Left kidney (tissue), 1 donor: ENCODE measurements at regions not wholly inside any gene's neighbourhood (a gene's known extent, or its start where the extent isn't known, plus 50 kb on each side); places are given as distances from the start of the nearest gene placed in this dataset.
"Not testable (repeated sequence)": the region's sequence is repeated elsewhere in the genome, so short reads cannot be mapped to it uniquely, and the experiment has no call there.

Experiments
- DNase-seq: peaks from one replicate; pipeline ENCODE4 v3.0.0-alpha.2; 2013

DNA sequence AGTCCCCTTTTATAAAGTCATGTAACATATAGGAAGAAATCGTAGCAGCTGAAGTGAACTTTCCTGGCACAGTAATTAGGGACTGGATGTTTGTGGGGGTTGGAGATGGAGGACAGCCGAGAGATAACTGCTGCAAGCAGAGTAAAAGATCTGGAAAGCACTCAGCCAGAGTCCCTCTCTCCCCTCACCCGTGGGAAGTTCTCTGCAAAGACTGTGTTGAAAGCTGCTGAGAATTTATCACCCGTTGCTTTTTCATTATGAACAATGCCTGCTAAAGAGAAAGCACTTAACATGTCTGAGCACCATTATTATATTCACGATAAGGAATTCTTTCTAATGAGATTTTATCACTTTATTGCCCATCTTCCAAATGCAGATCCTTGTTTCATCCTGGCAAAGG lies 248.8 kb downstream of the SHOX2 start:
- no peak for DNase-seq

DNA sequence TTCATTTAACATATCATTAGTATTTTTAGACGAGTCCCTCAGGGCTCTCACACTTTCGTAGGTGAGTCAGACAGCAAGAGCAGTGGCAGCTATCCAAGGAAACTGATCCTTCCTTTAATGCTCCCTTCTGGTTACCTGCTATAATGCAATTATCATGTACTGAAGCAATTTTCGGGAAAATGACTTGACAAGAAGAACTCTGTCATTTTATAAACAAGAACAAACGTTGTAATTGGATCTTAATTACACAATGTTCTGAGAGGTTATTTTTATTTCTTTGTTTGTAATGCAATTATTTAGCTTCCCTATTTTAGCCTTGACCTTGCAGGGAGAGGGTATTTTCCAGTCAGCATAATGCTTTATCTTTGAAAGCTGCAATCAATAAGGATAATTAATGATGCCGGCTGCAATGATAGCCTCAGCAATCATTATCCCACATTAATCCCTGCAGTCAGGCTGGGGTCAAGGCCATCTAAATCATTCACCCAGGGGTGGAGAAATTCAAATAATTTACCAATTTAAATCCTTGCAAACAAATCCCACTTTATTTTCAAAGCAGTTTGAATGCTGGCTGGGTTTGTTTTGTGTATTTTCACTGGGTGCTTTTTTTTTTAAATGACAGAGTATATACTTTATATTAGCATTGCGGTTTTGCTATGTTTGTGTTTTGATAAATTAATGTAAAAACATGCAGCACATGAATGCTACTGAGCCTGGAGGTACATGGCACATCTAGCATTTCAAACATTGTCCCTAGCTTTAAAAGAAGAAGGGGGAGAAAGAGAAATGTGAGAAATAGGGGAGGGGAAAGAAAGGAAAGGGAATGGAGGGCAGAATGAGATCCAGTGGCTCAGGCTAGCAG lies 249.9 kb downstream of the SHOX2 start:
- peak; percentile 30 for DNase-seq

DNA sequence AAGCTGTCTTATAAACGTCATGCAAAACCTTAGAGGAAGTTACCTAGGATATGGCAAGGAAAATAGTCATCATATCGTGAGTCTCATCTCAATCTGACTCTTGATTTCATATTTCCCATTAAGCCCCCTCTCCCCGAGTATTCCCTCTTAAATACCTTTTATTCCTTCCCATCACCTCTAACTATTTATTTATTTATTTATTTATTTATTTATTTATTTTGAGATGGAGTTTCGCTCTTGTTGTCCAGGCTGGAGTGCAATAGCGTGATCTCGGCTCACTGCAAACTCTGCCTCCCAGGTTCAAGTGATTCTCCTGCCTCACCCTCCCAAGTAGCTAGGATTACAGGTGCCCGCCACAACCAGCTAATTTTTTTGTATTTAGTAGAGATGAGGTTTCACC lies 260.4 kb downstream of the SHOX2 start:
- DNase-seq: not testable (repeated sequence)

DNA sequence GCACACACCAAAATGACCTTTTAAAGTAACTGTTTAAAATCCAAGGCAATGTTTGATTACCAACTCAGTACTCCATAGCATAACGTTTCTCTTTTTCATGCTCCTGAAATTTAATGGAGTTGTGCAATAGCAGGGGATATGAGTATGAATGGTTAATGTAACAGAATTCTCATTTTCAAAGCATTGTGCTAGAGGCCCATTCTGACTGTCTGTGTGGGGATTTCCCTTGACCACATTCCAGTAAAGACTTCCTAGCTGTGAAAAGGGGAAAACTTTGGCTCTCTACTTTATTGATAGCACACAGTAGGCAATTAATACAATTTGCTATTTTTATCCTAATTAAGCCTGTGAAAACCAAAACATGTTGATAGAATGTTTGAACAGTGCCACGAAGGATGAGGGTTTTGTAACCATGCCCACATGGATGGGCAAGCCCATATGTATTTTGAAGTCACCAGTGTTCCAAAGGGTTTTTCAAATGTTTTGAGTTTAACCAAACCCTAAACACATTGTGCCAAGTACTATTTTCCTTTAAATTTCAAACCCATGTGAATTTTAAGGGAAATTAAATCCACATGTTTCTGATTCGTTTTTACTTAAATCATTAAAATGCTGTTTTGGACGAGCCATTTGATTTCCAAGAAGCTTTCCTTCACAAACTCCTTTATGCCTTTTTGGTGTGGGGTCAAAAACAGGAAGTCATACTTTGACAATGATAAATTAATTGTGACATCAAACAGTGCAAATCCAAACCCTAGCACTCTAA lies 261.2 kb downstream of the SHOX2 start:
- no peak for DNase-seq

DNA sequence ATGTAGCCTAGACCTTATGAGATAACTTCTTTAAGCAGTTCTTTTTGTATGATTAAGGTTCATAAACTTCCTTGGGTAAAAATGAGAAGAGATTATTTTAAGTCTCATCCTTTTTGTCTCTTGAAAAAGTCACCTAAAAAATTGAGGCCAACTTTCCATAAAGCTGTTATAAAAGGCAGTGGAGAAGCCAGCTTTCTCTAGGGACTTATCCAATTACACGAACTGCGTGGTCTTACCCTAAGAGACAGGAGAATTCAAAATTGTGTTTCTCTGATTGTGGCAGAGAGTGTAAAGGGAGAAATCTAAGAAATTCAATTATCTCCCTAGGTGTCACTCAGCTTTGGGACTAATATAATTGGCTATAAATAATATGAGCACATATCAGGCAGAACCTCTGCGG lies 262.0 kb downstream of the SHOX2 start:
- DNase-seq: no peak

DNA sequence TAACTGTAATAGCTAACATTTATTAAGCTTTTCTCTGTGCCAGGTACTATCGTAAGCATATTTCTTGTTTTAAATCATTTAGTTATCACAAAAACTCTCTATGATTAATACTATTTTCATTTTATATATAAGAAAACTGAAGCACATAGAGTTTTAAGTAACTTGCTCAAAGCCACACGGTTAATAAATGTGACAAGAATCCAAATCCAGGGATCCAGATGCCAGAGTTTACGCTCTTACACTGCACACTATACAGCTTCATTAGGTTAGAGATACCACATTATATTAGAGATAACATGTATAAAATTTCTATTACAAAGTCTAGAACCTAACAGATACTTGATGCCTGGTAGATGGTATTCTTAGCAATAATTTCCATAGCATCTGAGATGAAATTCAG lies 265.2 kb downstream of the SHOX2 start:
- no peak for DNase-seq

DNA sequence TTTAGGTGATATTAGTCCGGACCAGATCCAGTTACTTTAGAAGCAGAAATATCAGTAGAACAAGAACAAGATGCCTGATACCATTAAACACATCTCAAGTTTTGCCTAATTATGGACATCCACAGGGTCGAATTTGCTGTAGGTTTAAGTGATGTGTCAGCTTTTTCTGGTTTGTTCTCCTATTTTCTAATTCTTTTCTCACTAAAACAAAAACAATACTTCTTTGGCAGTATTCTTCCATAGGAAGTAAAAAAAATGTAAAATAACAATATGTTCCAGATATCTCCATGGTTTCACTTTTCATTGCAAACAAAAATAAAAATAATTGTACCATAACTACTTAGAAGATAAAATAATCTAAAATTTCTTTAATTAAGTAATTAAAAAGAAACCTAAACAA lies 265.7 kb downstream of the SHOX2 start:
- no peak for DNase-seq

DNA sequence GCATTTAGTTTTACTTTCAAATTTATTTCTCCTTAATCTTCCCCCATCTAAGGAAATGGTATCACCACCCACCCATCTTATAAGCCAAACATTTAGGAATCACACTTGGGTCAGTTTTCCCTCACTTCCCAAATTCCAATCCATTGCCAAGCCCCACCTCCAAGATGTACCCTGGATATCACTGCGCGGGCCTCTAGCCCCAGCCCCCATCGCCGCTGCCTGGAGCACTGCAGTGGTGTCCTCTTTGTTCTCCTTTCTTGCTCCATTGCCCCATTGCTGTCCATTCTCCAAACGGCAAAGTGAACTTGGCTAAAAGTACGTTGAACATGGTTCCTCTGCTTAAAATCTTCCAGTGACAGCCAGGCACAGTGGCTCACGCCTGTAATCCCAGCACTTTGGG lies 267.8 kb downstream of the SHOX2 start:
- no peak for DNase-seq

DNA sequence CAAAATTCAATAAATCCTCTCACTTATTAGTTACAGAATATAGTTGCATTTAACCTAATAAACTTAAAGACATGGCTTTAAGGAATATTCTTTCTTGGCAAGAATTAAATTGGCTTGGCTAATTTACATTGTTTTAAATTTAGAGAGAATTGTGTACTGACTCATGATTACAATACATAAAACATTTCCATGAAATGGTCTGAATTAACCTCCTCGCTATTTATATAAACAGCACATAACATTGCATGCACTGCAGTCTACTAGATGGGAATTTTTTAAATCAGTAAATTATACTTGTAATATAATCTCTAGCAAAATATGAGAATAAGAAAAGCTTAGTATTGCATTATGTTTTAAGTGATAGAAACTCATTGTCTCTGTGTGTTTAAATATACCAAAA lies 268.9 kb downstream of the SHOX2 start:
- DNase-seq: no peak

DNA sequence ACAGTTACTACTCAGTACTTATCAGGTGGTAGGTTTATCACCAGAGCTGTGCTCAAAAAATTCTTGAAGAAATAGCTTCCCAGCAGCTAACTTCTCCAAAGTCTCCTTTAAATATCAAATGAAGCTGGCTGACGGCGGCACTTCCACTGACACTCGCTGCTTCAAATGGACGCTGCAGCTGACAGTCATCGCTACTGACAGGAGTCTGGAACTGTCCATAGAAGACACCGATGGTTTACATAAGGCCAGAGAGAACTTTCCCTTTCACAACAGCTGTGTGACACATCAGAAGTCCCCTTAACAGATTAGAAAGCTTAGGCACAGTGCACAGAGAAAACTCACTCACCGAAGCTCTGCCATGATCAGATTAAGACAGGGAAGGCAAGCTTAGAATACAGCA lies 270.2 kb downstream of the SHOX2 start:
- no peak for DNase-seq

DNA sequence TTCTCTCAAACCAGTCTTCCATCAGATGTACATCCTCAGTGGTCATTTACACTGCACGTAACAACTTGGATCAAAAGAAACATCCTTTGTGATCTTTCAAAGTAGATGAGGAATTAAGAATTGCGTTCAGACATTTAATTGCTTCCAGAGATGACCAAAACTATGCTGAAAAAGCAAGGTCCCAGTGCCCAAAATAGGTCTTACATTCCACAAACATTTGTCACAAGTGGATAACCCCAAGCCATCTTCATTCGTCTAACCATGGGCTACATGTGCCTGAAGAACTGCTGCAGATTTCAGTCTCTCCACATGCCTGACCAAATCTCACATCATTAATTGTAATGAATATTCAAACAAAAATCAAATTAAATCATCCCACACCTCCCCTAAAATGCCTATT lies 273.6 kb downstream of the SHOX2 start:
- no peak for DNase-seq

DNA sequence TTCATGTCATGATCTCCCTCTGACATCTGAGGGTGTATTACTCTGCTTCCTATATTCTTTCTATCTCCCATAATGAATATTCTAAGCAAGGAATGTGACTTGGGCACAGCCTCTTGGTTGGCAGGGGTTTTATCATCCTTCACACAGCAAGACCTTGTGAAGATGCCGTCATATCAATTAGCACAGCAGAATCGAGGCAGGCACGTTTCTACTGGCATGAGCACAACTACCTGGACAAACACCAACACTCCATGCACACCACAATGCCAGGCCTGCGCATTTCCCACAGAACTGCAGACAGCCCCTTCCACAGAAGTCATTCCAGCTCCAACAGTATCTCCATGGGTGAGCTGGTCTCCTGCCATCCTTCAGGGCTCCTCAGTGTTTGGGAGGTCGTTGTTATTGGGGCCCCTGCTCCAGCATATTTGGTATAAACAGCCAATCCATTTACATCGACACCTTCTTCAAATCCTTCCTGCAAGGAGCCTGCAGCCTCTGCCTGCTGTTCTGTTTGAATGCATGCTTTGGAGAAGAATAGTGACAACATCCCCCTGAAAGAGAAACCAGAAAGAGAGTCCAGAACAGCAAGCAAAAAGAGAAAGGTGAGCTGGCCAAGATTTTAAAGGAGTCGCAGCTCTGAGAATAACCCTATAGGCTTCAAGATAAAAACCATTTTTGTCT lies 275.5 kb downstream of the SHOX2 start:
- no peak for DNase-seq

DNA sequence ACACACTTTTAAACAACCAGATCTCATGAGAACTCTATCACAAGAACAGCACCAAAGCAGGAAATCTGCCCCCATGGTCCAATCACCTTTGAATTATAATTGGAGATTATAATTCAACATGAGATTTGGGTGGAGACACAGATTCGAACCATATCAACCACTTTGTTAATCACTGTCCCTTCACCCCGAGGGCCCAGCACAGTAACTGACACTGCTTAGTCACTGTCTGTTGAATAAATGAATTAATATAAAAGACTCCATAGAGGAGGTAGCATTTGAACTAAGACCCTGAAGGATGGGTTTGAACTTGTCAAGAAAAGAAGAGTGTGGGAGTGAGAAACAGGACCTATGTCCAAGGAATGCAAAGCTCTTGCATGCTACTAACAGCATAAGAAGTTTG lies 276.4 kb downstream of the SHOX2 start:
- no peak for DNase-seq

DNA sequence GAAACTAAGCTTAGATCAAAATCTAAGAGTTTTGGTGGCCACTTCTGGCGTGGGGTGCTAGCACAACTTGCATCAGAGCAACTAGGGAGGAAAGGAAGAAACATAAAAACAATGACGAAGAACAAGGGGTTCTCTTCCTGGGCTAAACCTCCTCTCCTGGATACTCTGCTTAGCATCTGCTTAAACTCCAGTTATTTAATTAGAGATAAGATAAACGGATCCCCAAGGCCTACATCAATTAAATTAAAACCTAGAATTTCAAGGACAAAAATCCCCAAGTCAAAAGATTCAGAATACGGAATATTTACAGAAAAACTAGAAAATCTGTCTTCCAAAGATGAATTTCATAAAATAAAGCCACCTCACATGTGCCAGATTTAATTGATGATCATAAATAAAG lies 281.9 kb downstream of the SHOX2 start:
- DNase-seq: no peak

DNA sequence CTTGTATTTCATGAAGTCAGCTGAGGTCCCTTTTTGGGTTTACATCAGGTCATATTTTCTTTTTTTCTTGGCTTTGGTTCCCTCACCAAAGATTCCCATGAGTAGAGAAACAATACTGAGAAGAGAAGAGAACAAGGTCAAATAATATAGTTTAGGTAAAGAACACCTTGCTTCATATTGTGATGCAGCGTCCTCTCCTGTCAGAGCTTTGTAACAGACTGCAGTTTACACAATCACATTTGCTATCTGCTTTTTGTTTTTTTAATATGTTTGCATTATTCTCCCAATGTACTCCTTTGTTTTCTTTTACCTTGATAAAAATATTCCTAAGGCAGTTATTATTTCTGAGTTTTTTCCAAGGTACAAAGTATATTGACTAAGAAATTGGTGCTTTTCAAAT lies 283.2 kb downstream of the SHOX2 start:
- no peak for DNase-seq

DNA sequence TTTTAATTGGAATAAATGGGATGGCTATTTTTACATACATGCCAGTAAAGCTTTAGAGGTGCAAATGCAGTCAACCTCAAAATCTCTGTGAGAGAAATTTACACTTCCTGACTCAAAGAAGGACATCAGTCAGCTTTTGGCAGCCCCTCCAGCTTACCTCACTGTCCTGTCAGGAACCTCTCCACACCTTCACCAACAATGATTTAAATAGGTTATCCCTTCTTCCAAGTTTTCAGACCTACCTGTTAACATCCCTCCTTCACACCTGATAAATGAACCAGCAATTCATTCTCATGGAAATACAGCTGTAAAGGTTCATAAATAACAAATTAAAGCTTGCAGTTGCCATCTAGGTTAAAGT lies 286.1 kb downstream of the SHOX2 start:
- no peak for DNase-seq

DNA sequence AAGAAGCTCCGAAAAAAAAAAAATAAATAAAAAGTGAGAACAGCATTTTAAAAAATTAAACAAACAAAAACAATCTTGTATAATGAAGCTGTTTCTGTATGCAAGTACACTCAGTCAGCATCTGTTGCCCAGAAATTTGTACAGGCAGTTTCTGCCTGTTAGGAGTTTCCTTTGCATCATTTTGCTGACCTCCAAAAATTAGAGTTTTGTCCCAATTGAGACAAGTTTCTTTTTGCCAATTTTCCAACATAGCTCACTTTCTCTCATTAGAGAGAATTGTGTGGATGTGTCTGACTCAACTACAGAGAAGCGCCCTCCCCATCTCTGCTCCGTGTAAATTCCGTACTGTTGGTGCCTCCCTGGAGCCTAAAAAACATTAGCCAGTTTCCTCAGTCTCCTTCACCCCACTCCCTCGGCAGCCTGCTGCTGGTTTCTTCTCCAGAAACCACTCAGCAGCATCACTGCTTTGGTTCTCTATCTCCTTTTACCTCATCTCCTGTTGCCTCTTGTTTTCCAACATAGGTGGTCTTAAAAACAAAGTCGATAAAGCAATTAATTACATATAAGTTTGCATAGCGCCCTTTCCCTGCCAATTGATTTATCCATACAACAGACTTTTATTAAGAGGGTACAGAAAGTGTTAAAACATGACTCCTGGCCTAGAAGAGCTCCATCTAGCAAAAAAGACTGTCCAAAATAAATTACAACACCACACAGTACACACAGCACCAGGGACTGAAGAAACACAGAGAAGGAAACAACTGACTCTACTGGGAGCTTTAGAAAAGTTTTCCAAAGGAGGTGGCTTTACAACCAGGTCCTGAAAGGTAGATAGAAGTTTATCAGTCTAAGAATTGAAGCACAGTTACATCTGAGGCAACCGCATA lies 286.7 kb downstream of the SHOX2 start:
- DNase-seq: no peak

DNA sequence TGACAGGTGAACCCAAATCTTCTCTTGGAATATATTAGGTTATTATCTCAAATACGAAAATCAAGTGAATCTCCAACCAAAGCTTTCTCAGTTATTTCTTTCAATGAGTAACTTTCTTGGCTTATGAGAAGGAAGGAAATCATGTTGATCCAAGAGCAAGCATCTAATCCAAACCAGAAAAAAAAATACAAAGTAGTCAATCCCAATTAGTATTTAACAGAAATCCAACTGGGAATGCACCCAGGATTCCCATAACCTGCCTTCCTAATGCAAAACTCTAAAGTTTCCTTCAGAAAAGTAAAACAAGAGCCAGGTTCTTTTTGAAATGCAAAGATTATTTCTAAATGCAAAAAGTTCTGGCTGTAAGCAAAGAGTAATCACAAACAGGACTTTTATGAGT lies 289.3 kb downstream of the SHOX2 start:
- no peak for DNase-seq

DNA sequence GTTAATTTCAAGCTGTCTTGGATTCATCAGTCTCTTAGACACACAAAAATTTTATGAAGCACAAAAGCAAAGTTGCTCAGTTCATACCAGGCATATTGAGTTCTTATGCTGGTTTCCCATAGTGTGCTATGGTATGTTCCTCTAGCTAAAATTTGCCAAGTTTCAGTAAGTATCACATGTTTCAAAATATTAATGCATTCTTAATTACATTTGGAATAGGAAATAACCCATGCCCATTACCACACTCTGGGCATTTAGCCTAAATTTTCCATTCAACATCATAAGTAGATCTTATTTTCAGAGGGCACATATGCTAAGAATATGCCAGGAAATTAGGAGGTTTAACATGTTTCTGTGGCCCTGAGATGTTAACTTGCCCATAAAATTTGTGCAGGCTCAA lies 289.9 kb downstream of the SHOX2 start:
- DNase-seq: no peak

DNA sequence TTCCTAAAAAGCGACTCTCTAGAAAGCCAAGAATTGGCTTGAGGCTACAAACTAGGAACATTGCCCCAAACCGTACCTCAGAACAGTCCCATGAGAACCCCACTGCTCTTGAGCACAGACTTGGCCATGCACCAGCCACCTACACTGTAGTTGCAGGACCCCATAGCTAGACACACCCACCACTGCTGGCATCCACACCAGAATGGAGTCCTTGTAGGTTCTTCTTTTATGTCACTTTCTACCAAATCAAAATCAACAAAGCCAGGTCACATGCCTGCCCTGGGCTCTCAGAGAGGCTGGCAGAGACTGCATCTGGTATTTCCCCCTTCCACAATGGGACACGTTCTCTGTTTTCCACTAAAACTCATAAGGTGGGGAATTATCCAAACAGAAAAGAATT lies 290.5 kb downstream of the SHOX2 start:
- DNase-seq: no peak

DNA sequence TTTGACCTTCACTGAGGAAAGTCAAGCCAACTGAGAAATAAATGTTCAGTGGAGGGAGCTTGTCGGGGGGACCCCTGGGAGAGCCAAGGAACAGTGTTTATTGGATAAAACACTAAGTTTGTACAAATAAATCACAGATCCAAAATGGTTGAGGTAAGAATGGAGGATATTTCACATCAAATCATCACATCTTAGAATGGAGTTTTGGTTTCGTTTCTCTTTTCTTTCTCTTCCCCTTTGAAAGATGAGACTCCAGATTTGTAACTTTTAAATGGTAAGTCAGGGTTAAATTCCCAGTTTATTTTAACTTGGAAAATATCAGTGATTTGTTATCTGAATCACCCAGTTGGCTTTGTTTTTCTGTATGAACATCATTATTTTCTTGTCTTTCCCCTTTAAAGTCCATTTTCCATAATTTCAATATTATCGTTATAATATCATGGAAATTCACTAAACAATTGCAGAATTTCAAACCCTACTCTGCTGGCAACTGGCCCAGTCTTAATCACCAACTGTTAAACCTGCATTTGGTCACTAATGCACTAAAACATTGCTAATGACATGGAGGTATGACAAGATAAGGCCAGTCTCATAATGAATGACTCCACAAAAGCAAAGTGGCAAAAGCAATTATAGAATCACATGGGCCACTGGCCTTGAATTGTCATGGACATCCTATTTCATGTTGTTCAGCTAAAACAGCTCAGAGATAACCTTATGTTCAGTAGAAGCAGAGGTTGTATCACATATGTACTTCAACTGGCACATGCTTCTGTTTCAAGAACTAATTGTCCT lies 295.1 kb downstream of the SHOX2 start:
- no peak for DNase-seq
